ENCODE measurements at regions not wholly inside any gene's neighbourhood (a gene's known extent, or its start where the extent isn't known, plus 50 kb on each side); places are given as distances from the start of the nearest gene placed in this dataset.

GRCh38 chr5:117487556-117487955 lies 912.9 kb upstream of the SEMA6A start:
- DNase-seq (ENCODE audit: low read depth in 3 of 3, low spot score in 2 of 3), result no peak

GRCh38 chr5:117486879-117487391 lies 912.3 kb upstream of the SEMA6A start:
- no peak for DNase-seq (ENCODE audit: low read depth in 3 of 3, low spot score in 2 of 3)

- no peak for DNase-seq (ENCODE audit: low read depth in 3 of 3, low spot score in 2 of 3)
These were observed 911.6 kb upstream of the SEMA6A start for GRCh38 chr5:117486261-117486660.

- no peak for DNase-seq (ENCODE audit: low read depth in 3 of 3, low spot score in 2 of 3)
These were observed 901.3 kb upstream of the SEMA6A start for GRCh38 chr5:117475919-117476318.

GRCh38 chr5:117473165-117473564 lies 898.5 kb upstream of the SEMA6A start:
- no peak for DNase-seq (ENCODE audit: low read depth in 3 of 3, low spot score in 2 of 3)

- DNase-seq (ENCODE audit: low read depth in 3 of 3, low spot score in 2 of 3), result no peak
These were observed 889.4 kb upstream of the SEMA6A start for GRCh38 chr5:117463881-117464570.

GRCh38 chr5:117461966-117462365 lies 887.3 kb upstream of the SEMA6A start:
- no peak for DNase-seq (ENCODE audit: low read depth in 3 of 3, low spot score in 2 of 3)

- DNase-seq (ENCODE audit: low read depth in 3 of 3, low spot score in 2 of 3), result no peak
These were observed 886.8 kb upstream of the SEMA6A start for GRCh38 chr5:117461403-117461802.

- no peak for DNase-seq (ENCODE audit: low read depth in 3 of 3, low spot score in 2 of 3)
These were observed 883.0 kb upstream of the SEMA6A start for GRCh38 chr5:117457656-117458055.

- DNase-seq (ENCODE audit: low read depth in 3 of 3, low spot score in 2 of 3), result no peak
These were observed 882.3 kb upstream of the SEMA6A start for GRCh38 chr5:117456866-117457470.

- DNase-seq (ENCODE audit: low read depth in 3 of 3, low spot score in 2 of 3), result no peak
These were observed 880.9 kb upstream of the SEMA6A start for GRCh38 chr5:117455236-117456233.

GRCh38 chr5:117454716-117455212 lies 880.1 kb upstream of the SEMA6A start:
- DNase-seq (ENCODE audit: low read depth in 3 of 3, low spot score in 2 of 3), result peak in 1 of 3 donors; percentile 15

GRCh38 chr5:117436846-117437245 lies 862.2 kb upstream of the SEMA6A start:
- no peak for DNase-seq (ENCODE audit: low read depth in 3 of 3, low spot score in 2 of 3)

- DNase-seq (ENCODE audit: low read depth in 3 of 3, low spot score in 2 of 3), result no peak
These were observed 860.6 kb upstream of the SEMA6A start for GRCh38 chr5:117435203-117435602.

- DNase-seq (ENCODE audit: low read depth in 3 of 3, low spot score in 2 of 3), result no peak
These were observed 859.6 kb upstream of the SEMA6A start for GRCh38 chr5:117434254-117434653.

GRCh38 chr5:117433818-117434217 lies 859.2 kb upstream of the SEMA6A start:
- DNase-seq (ENCODE audit: low read depth in 3 of 3, low spot score in 2 of 3), result no peak

- no peak for DNase-seq (ENCODE audit: low read depth in 3 of 3, low spot score in 2 of 3)
These were observed 856.5 kb upstream of the SEMA6A start for GRCh38 chr5:117431091-117431490.

GRCh38 chr5:117425163-117425562 lies 850.5 kb upstream of the SEMA6A start:
- DNase-seq (ENCODE audit: low read depth in 3 of 3, low spot score in 2 of 3), result no peak

- DNase-seq (ENCODE audit: low read depth in 3 of 3, low spot score in 2 of 3), result no peak
These were observed 849.9 kb upstream of the SEMA6A start for GRCh38 chr5:117424559-117424958.

GRCh38 chr5:117417501-117417900 lies 842.9 kb upstream of the SEMA6A start:
- DNase-seq (ENCODE audit: low read depth in 3 of 3, low spot score in 2 of 3), result no peak

GRCh38 chr5:117414926-117415325 lies 840.3 kb upstream of the SEMA6A start:
- DNase-seq (ENCODE audit: low read depth in 3 of 3, low spot score in 2 of 3), result no peak
